Endothelial cell of umbilical vein (primary cell): ENCODE measurements at regions not wholly inside any gene's neighbourhood (a gene's known extent, or its start where the extent isn't known, plus 50 kb on each side); places are given as distances from the start of the nearest gene placed in this dataset.

ENCODE experiments used
- BruUV-seq: library from RNA; stranded (reverse); fragments of 400-500 nt; replicated peaks from 2 replicates; lab custom pipeline; 2021; lab: Mats Ljungman, UMichigan
- CTCF ChIA-PET: fragments of 300-600, 350-600 bp; sonication (Branson Sonifier 250); formaldehyde crosslinking; loops from one replicate; lab custom pipeline; 2021; ENCODE audit warnings: antibody characterized with exemption, inconsistent platforms; lab: Charles Lee
- POLR2A ChIA-PET: fragments of 300-600, 350-600 bp; sonication (Branson Sonifier 250); formaldehyde crosslinking; loops from one replicate; lab custom pipeline; 2021; ENCODE audit warnings: antibody characterized with exemption, inconsistent platforms; lab: Charles Lee
- DNase-seq: peaks from one replicate; pipeline ENCODE4 v3.0.0-alpha.2; 2011; ENCODE audit warnings: low read depth, low spot score
- FAIRE-seq: peaks from 2 replicates; lab custom pipeline; 2011; peaks lifted over from hg19 to GRCh38; lab: Jason Lieb, UNC
- H2AFZ ChIP-seq: 2 replicates; pipeline ENCODE4 v1.6.0; 2012; ENCODE audit warnings: low read depth, low read length, control low read depth, inconsistent platforms
- H3K27ac ChIP-seq: 2 replicates; pipeline ENCODE4 v1.5.1; 2011; ENCODE audit warnings: low read depth, mild to moderate bottlenecking, control low read depth, low read length, moderate library complexity; ENCODE audit not compliant: insufficient read depth
- H3K27me3 ChIP-seq, 2 experiments: 2 replicates each; pipeline versions ENCODE4 v1.6.0 to v1.6.1; 2011; ENCODE audit warnings: low read length in 2 of 2, mixed read lengths in 1 of 2; ENCODE audit not compliant: control insufficient read depth in 2 of 2, insufficient read depth in 2 of 2
- H3K36me3 ChIP-seq, 2 experiments: 2 replicates in 1 of 2; 3 replicates in 1 of 2; pipeline ENCODE4 v1.5.1; 2011; ENCODE audit warnings: low read length in 2 of 2, mild to moderate bottlenecking in 1 of 2, moderate library complexity in 1 of 2; ENCODE audit not compliant: control insufficient read depth in 2 of 2, insufficient read depth in 2 of 2; ENCODE audit errors: extremely low read depth in 1 of 2
- H3K4me1 ChIP-seq: 3 replicates; pipeline ENCODE4 v1.5.1; 2011; ENCODE audit warnings: mild to moderate bottlenecking, low read length; ENCODE audit not compliant: control insufficient read depth, insufficient read depth; ENCODE audit errors: extremely low read depth
- H3K4me2 ChIP-seq: 2 replicates; pipeline ENCODE4 v1.6.1; 2011; ENCODE audit warnings: low read length, control low read depth, mixed read lengths; ENCODE audit not compliant: insufficient read depth
- H3K4me3 ChIP-seq, 3 experiments: fragments of 200-600 bp in 1 of 3; sonication (generic), shearing (Covaris generic) in 1 of 3; replicated peaks in 1 of 3; 2 replicates each; pipeline ENCODE4 v1.5.1; 2011 to 2016; ENCODE audit warnings: control low read depth in 3 of 3, low read length in 3 of 3, mild to moderate bottlenecking in 2 of 3, inconsistent platforms in 1 of 3, low read depth in 1 of 3, moderate library complexity in 1 of 3; ENCODE audit not compliant: insufficient read depth in 1 of 3
- H3K79me2 ChIP-seq: 2 replicates; pipeline ENCODE4 v1.6.0; 2012; ENCODE audit warnings: low read length, inconsistent platforms; ENCODE audit not compliant: control insufficient read depth, insufficient read depth
- H3K9ac ChIP-seq: replicated peaks from 2 replicates; pipeline ENCODE3; 2011; ENCODE audit warnings: low read length, control low read depth; ENCODE audit not compliant: insufficient read depth; ENCODE audit errors: extremely low read depth
- H3K9me1 ChIP-seq: replicated peaks from 3 replicates; pipeline ENCODE4 v1.6.0; 2011; ENCODE audit warnings: mild to moderate bottlenecking, low read length; ENCODE audit not compliant: control insufficient read depth, insufficient read depth; ENCODE audit errors: extremely low read depth
- H3K9me3 ChIP-seq: replicated peaks from 2 replicates; pipeline ENCODE4 v1.5.1; 2012; ENCODE audit warnings: low read length, inconsistent platforms; ENCODE audit not compliant: control insufficient read depth, insufficient read depth
- H4K20me1 ChIP-seq: replicated peaks from 2 replicates; pipeline ENCODE3; 2011; ENCODE audit warnings: mild to moderate bottlenecking, low read length; ENCODE audit not compliant: control insufficient read depth, insufficient read depth; ENCODE audit errors: extremely low read depth
- EZH2 ChIP-seq: IDR thresholded peaks from 2 replicates; pipeline ENCODE4 v1.6.1; 2012; ENCODE audit warnings: borderline replicate concordance, low read depth, mild to moderate bottlenecking, moderate library complexity, low read length, inconsistent platforms; ENCODE audit not compliant: severe bottlenecking
- FOS ChIP-seq: IDR thresholded peaks from 2 replicates; pipeline ENCODE4 v1.6.1; 2011; ENCODE audit warnings: mild to moderate bottlenecking, low read length, moderate library complexity, borderline replicate concordance; ENCODE audit not compliant: insufficient read depth
- GATA2 ChIP-seq: IDR thresholded peaks from 2 replicates; pipeline ENCODE4 v1.7.0; 2011; ENCODE audit warnings: low read depth, mild to moderate bottlenecking, moderate library complexity, mixed read lengths, low read length; ENCODE audit not compliant: insufficient read length, insufficient read depth
- JUN ChIP-seq: IDR thresholded peaks from 2 replicates; pipeline ENCODE4 v1.6.1; 2011; ENCODE audit warnings: borderline replicate concordance, low read depth; ENCODE audit not compliant: insufficient read length, insufficient read depth
- MYC ChIP-seq: IDR thresholded peaks from one replicate; pipeline ENCODE4 v1.6.1; 2011; ENCODE audit warnings: mild to moderate bottlenecking, low read depth, low read length
- POLR2A ChIP-seq: IDR thresholded peaks from 2 replicates; pipeline ENCODE4 v1.6.1; 2012; ENCODE audit warnings: low read depth, mild to moderate bottlenecking, control low read depth, low read length
- POLR2AphosphoS5 ChIP-seq: IDR thresholded peaks from 2 replicates; pipeline ENCODE4 v1.6.1; 2012; ENCODE audit warnings: low read depth, mild to moderate bottlenecking, control low read depth, low read length, moderate library complexity; ENCODE audit not compliant: insufficient read depth
- dilution Hi-C: fragments of 300-500 bp; cut with MboI; formaldehyde crosslinking; loops from one replicate; pipeline ENCODE4 v1.15.0; 2019; ENCODE audit warnings: low sequenced_read_pairs; ENCODE audit not compliant: extremely low pct_ligation_motif_present
- intact Hi-C: fragments of 100-400 bp; cut with micrococcal nuclease; formaldehyde crosslinking; loops from one replicate; pipeline ENCODE4 v1.10.0; 2022
- TF ChIP-seq, protein P1 (sequence below): IDR thresholded peaks from 2 replicates; pipeline ENCODE4 v1.6.1; 2011; ENCODE audit not compliant: insufficient read depth, insufficient read length
- TF ChIP-seq, protein P2 (sequence below), 2 donors: IDR thresholded peaks; 1 replicate in 1 of 2; 2 replicates in 1 of 2; pipeline ENCODE4 v1.5.1; 2011; ENCODE audit warnings: low read length in 2 of 2, mild to moderate bottlenecking in 2 of 2, moderate library complexity in 2 of 2, control low read depth in 1 of 2, inconsistent platforms in 1 of 2, low read depth in 1 of 2; ENCODE audit not compliant: insufficient read depth in 1 of 2; ENCODE audit errors: extremely low read depth in 1 of 2

DNA sequence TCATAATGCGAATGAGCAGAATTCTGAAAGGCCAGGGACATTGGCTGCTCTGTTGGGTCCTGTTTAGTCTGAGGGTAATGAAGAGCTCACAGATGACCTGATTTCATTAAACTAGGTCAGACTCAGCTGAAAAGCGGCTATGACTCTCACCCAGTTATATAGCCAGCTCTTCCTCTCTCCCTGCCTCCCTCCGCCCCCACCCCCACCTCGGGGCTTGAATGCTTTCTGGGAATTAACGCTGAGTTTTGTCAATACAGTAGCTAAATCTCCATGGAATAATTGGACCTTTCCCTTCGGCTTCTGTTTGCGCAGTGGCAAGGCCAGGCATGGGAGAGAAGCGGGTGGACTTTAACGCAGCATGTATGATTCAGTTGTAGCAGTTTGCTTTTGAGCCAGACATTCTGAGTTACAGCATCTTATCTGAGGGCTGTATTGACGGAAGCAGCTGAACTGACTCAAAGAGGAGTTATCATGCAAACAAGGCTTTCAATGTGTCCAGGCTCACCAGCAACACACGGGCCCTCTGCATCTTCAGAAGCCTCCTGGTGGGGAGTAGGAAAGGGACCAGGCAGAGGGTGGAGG, 110.6 kb downstream of the MYCN start:
- dilution Hi-C loops (no loop called here), intact Hi-C loops (no loop called here)
- DNase-seq (no peak), FAIRE-seq (no peak)
- ChIA-PET CTCF (no interaction called here), POLR2A (no interaction called here)
- H3K36me3 ChIP-seq, result no peaks in the 10 kb centered on the region
- H3K4me1 ChIP-seq, result no peaks in the 10 kb centered on the region
- BruUV-seq, result no TSS peak
- H2AFZ ChIP-seq, result no peak overlapping the region
- TF ChIP-seq EZH2, result no peak
- TF ChIP-seq, protein P1, sequence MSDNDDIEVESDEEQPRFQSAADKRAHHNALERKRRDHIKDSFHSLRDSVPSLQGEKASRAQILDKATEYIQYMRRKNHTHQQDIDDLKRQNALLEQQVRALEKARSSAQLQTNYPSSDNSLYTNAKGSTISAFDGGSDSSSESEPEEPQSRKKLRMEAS, result no peak
- TF ChIP-seq, protein P2, sequence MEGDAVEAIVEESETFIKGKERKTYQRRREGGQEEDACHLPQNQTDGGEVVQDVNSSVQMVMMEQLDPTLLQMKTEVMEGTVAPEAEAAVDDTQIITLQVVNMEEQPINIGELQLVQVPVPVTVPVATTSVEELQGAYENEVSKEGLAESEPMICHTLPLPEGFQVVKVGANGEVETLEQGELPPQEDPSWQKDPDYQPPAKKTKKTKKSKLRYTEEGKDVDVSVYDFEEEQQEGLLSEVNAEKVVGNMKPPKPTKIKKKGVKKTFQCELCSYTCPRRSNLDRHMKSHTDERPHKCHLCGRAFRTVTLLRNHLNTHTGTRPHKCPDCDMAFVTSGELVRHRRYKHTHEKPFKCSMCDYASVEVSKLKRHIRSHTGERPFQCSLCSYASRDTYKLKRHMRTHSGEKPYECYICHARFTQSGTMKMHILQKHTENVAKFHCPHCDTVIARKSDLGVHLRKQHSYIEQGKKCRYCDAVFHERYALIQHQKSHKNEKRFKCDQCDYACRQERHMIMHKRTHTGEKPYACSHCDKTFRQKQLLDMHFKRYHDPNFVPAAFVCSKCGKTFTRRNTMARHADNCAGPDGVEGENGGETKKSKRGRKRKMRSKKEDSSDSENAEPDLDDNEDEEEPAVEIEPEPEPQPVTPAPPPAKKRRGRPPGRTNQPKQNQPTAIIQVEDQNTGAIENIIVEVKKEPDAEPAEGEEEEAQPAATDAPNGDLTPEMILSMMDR (IDR thresholded peaks at IDR 0.05; ENCODE audit: extremely low read depth in 1 of 2, insufficient read depth in 1 of 2, low read depth in 1 of 2, low read length in 2 of 2), result no peak
- TF ChIP-seq GATA2, result no peak
- TF ChIP-seq JUN, result no peak
- no peak for TF ChIP-seq FOS
- TF ChIP-seq POLR2AphosphoS5, result no peak
- TF ChIP-seq POLR2A, result no peak
- TF ChIP-seq MYC, result no peak
- no peaks in the 10 kb centered on the region for H4K20me1 ChIP-seq
- no peak overlapping the region for H3K27ac ChIP-seq
- no peak overlapping the region for H3K9ac ChIP-seq
- H3K4me3 ChIP-seq, result no peak overlapping the region
- no peaks in the 10 kb centered on the region for H3K79me2 ChIP-seq
- no peak overlapping the region for H3K4me2 ChIP-seq
- H3K9me3 ChIP-seq, result peaks cover 6% of the 10 kb centered on the region
- H3K27me3 ChIP-seq, result no peaks in the 10 kb centered on the region
- H3K9me1 ChIP-seq, result no peaks in the 10 kb centered on the region
